Fibroblast of peridontal ligament (primary cell): ENCODE measurements at regions not wholly inside any gene's neighbourhood (a gene's known extent, or its start where the extent isn't known, plus 50 kb on each side); places are given as distances from the start of the nearest gene placed in this dataset.
"Not testable (repeated sequence)": the region's sequence is repeated elsewhere in the genome, so short reads cannot be mapped to it uniquely, and the experiment has no call there.

Experiments
- DNase-seq: peaks from one replicate; pipeline ENCODE4 v3.0.0-alpha.2; 2010; ENCODE audit errors: extremely low read depth

DNA sequence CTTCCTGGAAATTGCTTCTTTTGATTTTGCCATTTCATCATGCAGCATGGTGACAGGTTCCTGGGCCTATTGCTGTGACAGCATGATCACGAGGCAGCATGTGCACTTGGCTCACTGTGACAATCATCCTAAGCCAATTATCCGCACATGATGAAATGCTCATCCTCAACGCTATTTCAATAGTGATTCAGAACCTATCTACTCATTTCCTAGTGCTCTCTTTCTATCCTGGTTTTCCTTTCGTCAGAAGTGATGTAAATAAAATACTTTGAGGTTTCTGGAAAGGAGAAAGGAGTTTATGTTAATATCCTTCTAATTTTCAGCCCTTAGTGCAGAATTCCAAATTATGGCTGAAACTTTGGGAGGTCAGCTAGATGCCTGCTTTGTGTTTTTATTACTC is 110.6 kb upstream of the ADAMTS5 start:
- DNase-seq: peak; percentile 76

DNA sequence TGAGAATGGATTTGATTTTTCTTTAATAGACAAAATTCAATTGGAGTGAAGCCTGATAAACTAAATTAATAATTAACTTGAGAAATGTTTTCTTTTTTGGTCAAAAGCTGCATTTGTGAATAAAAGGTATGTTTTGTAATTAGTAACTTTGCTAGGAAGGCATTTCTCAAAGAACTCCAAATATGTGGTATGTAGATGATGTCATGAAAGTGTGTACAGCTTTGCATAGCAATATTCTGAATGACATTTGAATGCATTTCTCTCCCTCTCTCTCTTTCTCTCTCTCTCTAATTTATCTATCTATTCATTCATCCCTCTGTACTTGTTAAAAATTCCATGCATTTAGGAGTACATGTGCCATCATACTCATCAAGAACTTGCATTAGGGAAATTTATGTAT is 109.1 kb upstream of the ADAMTS5 start:
- no peak for DNase-seq

DNA sequence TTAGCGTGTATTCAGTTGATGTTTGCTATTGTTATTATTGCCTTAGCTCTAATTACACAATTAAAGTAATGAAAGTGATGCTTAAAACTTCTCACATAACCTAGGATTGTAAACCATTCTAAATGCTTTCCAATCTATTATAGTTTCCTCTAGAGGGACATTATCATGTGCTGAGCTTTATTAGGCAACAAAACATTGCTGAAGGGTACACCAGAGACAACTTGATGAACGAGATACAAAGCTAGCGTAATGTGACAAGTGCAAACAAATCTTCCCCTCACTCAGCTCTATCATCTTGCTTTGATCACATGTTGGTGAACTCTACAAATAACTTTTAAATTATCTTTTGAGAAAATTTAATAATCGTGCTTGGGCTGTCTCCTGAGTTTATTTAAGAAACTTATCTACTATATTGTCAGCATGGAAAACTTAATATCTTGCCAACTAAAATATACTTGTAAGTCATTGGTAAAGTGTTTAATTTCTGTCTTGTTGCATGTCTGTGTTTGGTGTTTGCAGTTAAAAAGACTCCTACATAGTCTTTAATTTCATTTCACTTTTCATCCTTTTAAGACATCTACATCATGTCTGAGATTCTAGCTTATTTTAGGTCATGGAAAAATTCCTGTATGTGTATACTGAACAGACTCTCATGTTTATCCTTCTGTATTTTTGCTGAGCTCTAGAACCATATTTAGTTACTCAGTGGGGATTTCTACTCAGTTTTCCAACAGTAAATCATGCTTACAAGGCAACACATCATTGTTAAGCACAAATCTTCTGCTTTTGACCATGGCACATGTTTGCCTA is 104.2 kb upstream of the ADAMTS5 start:
- no peak for DNase-seq

DNA sequence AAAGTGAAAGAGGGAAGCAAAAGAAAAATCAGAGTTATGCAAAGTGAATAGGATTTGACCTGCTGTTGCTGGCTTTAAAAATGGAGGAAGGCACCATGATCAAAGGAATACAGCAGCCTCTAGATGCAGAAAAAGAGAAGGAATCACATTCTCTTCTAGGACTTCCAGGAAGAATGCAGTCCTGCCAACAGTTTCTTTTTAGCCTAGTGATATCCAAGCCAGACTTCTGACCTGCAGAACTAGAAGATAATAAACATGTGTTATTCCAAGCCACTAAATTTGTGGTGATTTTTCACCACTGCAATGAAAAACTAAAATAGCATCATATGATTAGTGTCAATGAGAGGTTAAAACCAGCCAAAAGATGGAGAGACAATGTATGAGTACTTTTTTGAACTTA is 101.9 kb upstream of the ADAMTS5 start:
- peak; percentile 31 for DNase-seq

DNA sequence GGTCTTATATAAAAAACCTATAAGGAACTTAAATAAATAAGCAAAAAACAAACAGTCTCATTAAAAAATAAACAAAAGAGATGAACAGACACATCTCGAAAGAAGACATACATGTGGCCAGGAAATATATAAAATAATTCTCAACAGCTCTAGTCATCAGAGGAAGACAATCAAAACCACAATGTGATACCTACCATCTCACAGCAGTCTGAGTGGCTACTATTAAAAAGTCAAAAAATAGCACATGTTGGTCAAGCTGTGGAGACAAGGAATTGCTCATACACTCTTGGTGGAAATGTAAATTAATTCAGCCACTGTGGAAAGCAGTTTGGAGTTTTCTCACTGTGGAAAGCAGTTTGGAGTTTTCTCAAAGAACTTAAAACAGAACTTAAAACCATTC is 100.3 kb upstream of the ADAMTS5 start:
- DNase-seq: no peak

DNA sequence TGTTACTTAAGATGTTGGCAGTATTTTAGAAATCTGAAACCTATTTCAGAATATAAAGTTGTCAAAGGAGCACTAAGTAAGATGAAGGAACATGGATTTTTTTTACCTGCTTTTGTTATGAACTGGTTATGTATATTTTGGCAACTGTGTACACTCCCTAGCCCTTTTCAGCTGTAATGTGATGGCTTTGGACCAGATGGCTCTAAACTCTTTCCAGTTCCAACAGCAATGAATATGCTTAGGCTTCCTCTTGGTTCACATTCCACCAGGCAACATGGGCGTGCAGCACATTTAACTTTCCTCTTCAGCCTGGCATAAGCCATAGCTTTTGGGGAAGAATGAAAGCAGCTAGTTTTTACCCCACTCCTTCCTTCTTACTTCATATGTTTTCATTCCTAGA is 95.6 kb upstream of the ADAMTS5 start:
- DNase-seq: peak; percentile 38

DNA sequence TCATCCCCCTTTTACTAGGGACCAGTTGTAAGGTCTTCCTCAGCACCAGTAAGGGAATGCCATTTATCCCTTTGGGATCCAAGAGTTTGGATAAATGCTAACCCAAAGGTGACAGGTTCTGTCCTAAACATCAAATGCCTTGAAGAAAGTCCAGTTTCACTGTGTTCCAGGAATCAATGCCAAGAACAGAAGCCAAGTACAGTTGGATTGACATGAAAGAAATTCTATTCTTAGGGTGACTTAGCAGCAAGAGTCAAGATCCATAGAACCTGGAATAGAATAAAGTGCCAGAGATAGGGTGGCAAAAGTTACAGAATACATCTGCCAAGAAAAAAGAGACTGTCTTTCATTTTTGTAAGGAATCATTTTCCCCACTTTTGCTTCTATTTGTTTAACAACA is 94.9 kb upstream of the ADAMTS5 start:
- no peak for DNase-seq

DNA sequence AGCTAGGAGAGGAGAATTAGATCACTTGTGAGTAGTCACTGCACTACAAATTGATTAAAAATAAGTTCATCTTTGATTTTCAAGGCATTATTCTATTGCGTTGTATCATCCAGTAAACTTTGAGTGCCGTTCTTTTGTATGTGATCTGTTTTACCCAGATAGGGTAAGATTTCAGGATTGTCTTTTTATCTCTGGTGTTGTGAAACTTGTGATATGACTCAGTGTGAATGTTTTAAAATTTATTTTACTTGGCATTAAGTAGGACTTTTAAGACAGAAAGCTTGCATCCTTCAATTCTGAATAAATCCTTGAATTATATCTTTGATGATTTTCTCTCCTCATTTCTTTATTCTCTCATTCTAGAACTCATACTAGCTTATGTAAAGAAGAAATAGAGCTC is 93.3 kb upstream of the ADAMTS5 start:
- DNase-seq: peak; percentile 75

DNA sequence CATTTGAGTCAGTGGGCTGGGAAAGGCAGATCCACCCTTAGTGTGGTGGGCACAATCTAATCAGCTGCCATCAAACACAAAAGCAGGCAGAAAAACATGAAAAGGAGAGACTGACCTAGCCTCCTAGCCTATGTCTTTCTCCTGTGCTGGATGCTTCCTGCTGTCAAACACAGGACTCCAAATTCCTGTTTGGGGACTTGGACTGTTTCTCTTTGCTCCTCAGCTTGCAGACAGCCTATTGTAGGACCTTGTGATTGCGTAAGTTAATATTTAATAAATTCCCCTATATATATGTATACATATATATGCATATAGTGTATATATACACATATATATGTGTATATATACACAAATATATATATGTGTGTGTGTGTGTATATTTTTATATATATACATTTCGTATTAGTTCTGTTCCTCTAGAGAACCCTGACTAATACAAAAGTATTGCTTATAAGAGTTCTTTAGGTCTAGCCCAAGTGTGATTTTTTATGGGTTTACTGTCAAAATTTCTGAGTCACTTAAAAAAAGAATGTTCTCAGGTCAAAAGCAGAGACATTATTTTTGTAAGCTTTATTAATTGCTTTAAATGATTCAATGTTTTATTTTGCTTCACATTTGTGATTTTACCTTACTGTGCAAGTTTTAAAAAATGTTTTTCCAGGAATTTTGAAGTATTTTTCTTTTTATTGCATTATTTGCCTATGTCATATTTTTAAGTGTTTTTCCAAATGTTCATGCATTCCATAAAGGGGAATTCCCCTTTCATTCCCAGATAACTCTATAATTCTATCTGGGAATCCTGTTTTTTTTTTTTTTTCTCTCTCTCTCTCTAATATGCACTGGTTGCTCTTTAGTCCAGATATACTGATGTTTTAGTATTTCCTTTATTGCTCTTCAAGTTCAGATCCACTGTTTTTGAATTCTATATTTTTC is 92.1 kb upstream of the ADAMTS5 start:
- no peak for DNase-seq

DNA sequence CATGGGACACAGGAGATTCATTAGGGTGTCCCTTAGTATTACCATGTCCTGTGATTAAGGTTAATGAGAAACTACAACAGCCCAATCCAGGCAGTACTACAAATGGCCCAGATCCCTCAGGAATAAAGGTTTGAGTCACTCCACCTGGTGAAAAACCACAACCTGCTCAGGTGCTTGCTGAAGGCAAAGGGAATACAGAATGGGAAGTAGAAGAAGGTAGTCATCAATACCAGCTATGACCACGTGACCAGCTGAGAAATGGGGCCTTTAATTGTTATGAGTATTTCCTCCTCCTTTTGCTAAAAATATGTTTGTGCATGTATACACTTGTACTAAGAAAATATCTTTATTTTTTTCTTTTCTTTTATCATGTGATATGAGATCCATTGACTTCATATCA is 91.1 kb upstream of the ADAMTS5 start:
- no peak for DNase-seq

DNA sequence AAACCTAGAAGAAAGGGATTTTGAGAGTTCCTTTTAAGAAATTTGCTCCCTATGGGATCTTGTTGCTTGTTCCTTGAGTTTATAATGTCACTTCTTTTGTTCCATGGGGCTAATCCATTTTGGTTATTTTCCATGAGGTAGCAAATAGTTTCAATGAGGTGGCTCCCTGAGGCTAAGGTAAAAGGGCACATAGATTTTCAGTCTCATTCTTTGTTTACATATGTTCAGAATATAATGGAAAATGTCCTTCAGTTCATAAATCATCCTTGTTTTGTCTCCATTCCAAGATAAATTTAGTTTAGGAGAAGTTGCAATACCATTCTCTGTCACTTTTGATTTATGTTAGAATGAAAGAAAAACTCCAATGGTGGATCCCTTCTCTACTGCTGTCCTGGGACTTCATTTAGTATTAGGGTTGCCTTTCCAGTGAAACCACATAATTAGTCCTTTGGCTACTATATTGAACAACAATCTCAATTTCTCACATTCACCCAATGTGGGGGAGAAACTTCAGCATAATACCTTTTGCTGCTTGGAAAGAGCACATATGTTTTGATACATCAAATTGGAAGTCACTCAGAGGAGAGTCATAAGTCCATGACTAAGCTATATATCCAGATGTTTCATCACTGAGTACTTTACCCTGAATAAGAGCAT is 80.9 kb upstream of the ADAMTS5 start:
- DNase-seq: peak; percentile 82

DNA sequence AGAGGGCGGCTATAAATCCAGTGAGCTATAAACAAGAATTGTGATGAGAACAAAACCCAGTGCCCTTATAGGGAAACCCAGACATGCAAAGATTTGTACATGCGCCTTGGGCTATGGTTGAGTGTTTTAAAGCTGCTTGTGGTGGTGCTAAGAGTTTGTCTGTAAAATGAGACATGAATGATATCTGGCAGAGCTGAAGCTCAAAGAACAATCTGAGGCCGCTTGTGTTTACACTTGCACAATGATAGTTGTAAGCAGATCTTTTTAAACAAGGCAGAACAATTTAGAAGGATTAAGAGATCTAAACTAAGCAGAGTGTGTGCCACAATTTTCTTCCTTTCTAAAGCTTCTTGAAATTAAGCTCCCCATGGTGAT is 80.4 kb upstream of the ADAMTS5 start:
- peak; percentile 91 for DNase-seq

DNA sequence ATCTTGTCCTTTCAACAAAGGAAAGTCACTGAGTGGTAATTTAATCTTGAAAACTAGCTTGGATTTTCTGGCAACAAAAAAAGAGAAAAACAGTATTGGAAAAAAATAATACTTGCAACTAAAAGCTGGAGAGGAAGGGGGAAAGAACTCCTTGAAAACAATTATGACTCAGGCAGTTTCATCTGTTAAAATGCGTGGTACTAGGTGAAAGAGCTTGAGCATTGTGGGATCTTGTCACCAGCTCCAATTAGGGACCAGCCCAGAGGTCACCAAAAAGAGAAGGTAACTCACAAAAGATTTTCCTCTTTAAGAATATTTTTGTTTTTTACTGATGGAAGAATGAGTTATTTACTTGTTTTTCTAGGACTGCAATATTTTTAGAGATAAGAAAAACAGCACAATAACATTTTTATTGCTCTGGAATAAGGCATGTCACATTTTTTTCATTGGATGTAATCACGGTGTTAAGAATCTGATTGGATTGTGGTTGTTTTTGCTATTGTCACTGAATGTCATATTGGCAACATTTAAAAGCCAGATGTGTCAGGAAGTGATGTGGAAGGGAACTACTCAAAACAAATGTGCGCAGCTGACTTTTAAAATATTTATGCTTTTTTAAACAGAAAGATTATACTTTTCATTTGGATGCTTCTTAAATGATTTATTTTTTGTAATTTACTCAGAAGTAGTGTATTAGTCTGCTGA is 78.5 kb upstream of the ADAMTS5 start:
- DNase-seq: no peak

DNA sequence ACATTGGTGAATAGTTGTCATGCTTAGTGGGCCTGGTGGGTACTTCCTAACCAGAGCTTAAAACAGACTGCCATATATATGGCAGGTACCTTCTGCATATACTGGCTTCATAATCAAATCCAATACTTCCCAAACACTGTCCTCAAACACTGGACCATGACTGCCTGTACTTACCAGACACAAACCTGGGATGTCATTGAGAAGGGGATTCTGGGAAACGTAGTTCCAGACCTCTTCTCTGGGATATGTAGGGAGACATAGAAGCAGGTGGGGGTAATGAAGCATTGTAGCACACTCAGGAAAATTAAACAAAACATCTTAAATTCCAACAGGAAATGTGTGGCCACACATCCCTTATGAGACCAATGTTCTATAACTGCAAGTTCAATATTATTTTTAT is 76.5 kb upstream of the ADAMTS5 start:
- DNase-seq: no peak

DNA sequence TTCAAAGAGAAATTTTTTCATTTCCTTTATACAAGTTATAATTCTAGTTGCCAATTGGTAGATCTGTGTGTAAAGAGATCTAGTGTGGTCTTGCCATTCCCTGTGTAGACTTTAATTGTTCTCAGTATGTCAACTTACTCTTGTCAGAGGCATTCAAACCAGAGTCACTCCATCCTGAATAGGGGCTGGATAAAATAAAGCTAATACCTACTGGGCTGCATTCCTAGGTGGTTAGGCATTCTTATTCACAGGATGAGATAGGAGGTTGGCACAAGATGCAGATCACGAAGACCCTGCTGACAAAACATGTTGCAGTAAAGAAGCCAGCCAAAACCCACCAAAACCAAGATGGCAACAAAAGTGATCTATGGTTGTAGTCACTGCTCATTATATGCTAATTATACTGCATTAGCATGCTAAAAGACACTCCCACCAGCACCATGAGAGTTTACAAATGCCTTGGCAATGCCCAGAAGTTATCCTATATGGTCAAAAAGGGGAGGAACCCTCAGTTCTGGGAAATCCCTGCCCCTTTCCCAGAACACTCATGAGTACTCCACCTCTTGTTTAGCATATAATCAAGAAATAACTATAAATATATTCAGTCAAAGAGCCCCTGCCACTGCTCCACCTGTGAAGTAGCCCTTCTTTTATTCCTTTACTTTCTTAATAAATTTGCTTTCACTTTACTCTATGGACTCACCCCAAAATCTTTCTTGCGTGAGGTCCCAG is 74.0 kb upstream of the ADAMTS5 start:
- no peak for DNase-seq

DNA sequence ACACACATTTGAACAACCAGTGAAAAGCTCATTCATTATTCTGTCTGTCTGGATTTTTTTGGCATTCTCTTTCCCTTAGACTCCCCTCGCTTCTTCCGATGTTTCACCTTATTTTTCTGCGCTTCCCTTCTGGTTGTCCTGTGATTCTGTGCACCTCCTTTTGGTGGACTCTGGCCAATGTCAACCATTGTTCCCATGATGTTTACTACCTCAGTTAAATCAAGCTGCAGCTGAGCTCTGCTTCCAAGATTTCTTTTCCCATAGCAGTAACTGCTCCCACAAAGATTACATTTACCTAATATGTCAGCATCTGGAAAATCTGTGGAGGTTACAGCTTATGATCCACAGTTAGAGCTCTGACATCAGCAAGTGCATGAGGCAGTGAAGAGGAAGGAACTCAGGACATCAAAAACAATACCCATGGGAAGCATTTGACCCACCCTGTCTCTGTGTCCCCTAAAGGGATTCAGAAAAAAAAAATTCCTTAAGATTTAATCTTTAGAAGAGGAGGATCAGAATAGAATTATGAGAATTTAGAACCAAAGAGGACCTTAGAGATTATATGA is 69.9 kb upstream of the ADAMTS5 start:
- no peak for DNase-seq

DNA sequence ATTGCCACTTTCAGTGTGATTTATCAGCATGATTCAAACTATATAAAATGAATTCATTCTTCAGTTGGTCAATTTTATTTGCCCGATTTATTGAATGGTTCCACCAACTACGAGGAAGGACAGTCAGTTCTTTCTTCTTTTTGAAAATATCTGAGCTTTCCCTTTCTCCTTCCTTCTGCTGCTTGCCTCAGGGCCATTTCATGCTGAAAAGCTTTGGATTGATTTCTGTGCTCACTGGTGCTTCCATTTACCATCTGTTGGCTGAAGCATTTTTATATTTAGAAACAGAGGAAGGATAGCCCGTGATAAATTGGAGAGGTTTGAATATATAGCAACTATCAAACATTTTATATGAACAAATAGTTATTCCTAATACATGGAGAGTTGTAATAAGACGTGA is 68.9 kb upstream of the ADAMTS5 start:
- DNase-seq: no peak

DNA sequence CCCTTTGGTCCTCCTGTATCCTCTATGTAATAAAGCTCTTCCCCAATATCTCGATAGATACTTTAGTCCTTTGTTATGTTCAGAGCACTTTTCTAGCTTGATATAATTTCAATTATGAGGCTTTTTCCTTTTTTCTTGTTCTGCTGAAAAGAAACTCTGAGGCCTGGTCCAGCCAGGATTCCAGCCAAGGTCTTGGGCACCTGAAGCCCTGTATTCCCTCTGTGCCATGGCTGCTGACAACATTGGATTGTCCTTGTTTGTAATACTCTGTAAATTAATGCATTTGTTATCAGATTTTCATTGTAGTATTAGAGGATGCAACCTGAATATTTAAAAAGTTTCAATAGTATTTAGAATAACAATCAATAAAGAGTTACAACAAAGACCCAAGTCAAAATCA is 67.9 kb upstream of the ADAMTS5 start:
- no peak for DNase-seq

DNA sequence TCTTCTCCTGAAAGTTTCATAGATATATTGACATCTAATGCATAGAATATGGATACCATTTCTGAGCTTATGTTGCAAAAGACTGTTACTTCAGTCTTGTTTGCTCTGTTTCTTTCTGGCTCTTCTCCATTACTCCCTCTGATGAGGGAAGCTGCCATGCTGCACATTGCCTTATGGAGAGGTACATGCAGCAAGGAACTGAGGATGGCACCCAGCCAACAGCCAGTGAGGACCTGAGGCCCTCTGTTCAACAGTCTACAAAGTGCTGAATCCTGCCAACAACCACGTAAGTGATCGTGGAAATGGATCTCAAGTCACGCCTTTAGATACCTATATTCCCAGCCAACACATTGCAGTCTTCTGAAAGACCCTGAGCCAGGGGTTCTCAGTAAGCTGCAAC is 66.6 kb upstream of the ADAMTS5 start:
- DNase-seq: no peak

DNA sequence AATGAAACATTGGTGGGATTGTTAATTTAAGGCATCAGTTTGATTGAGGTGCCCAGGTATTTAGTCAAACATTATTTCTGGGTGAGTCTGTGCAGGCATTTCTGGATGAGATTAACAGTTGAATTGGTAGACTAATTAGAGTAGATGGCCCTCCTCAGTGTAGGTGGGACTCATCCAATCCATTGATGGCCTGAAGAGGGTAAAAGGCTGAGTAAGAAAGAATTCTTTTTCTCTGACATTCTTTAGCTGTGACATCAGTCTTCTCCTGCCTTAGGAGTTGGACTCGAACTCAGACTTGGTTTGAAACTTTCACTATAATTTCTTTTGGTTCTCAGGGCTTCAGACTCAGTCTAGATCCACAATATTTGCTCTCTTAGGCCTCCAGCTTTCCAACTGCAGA is 59.6 kb upstream of the ADAMTS5 start:
- DNase-seq: no peak

DNA sequence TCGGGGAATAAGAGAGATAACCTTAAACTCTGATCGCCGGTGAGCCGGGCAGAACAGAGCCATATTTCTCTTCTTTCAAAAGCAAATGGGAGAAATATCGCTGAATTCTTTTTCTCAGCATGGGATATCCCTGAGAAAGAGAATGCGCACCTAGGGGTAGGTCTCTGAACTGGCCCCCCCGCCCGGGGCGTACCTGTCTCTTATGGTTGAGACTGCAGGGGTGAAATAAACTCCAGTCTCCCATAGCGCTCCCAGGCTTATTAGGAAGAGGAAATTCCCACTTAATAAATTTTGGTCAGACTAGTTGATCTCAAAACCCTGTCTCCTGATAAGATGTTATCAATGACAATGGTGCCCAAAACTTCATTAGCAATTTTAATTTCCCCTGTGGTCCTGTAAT is 58.8 kb upstream of the ADAMTS5 start:
- DNase-seq: not testable (repeated sequence)
